ENCODE measurements at regions not wholly inside any gene's neighbourhood (a gene's known extent, or its start where the extent isn't known, plus 50 kb on each side); places are given as distances from the start of the nearest gene placed in this dataset.

DNA sequence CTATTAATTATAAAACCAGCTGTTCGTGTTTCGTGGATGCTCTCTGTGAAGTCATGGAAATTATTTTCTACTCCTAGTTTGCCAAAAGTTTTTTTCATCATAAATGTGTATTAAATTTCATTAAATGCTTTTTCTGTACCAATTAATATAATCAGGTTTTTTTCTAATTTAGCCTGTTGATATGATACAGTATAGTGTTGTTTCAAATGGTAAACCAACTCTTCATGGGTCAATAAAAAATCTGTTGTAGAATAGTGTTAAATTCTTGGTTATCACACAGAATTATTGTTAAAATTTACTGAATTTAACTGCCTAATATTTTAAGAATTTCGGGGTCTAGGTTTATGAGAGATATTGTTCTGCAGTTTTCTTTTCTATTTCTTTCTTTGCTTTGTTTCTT is 505.9 kb upstream of the MANEA start:
- ATAC-seq (no peak), DNase-seq (ENCODE audit: low spot score) (no peak)

DNA sequence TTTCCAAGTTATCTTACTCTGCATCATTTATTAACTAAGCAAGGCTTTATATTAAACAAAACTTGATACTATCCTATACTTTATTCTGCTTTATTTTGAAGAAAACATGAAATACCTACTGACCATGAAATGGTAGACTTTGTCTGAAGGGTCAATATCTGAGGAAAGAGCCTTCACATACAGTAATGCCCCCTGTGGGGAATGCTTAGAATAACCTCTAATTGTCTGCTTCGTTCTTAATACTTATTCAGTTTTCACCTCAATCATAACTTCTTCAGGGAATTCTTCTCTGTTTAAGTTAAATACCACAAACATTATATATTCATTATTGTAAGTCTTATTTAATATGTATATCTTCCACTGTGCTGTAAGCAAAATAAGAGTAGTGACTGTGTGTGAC is 498.9 kb upstream of the MANEA start:
- no peak for DNase-seq (ENCODE audit: low spot score)
- no peak for ATAC-seq

DNA sequence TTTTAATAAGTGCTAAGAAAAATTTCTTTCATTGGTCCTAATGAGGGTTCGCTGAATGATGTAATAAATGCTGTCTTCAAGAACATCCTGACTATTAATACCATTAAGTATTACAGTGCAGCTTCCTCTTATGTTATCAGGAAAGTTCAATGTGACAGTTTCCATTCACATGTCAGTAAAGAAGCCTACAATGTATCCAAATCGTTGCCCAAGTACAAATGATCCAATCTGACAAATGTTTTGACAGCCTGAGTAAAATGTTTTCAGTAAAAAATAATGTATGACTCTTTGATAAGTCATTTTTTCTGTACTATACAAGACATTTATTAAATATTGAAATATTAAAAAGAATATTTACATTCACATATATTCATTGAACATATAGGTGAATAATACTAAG is 496.1 kb upstream of the MANEA start:
- DNase-seq (ENCODE audit: low spot score) (no peak), ATAC-seq (no peak)

DNA sequence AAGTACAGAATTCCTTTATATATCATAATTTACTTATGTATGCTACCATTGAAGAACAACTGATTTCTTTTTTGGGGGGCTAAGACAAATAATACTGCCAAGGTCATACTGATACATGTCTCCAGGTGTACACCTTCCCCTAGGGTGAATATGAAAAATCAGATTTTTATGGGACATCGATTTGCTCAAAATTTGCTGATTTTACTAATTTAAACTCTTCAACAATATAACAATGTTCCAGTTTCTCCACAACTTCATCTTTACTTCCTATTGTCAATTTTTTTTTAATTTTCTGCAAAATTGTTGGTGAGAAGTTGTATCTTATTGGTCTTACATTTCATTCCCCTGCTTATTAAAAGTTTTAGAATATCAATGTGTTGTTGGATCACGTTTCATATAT is 495.4 kb upstream of the MANEA start:
- ATAC-seq (no peak), DNase-seq (ENCODE audit: low spot score) (no peak)

DNA sequence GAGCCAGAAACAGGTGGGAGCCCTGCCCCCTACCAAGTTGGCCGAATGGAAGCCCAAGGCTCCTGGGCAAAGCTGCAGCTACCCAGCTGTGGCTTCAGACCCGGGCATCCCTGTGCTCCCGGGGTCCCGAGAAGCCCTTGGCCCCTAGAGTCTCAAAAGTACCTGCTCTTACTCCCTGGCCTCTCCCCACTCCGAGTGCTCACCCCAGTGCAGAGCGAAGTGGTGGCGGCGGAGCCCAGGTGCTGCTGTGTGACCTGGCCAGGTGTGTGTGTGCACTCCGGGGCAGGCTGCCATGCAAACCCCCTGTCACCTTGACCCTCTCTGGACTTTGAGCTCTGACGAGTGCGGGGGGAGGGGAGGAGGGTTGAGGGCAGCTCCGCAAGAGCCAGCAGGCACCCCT is 493.8 kb upstream of the MANEA start:
- DNase-seq (ENCODE audit: low spot score) (no peak), ATAC-seq (no peak)

DNA sequence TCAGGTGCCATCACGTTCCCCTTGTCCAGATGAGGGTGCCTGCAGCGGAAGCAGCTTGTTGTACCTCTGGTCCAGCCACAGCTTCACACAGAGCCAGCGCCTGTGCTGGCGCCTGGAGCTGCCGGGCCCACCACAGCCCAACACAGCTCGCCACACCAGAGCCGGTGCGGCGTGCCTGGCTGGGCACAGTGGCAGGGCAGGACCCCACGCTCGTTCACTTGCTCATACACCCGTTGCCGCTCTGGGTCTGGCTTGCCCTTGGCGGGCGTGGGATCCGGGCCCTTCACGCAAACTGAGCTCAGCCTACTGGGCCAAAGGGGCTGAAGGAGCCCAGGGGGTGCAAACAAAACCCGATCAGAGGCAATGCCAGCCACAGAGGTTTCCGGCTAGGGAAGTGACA is 492.5 kb upstream of the MANEA start:
- ATAC-seq (no peak), DNase-seq (ENCODE audit: low spot score) (no peak)

DNA sequence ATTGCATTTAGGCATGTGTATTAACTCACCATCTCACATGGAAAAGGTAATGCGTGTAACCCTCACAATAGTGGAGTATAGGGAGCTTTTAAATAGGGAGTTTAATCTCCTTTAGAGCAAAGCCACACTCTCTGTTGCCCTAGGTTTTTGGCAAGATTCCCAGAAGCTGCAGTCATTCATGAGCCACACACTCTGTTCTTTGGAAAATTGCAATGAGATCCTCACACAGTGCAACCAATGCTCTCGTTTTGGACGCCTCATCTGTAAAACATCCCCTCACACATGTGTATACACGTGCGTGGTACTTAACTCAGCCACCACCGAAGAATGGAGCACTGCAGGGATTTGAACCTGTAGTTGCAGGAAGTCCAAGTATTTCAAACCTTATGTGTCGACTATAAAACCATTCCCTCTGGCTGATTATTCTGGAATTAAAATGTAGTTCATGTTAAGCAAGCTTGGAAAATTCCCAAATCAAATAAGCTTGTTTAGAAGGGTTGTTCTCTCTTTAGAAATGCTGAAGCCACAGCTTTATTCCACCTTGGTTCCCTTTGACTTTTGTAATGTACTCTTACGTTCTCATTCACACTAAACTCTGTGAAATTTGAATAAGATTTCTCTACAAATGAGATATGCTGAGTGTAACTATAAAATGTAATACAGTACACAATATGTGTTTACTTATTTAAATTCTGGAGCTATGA is 489.8 kb upstream of the MANEA start:
- ATAC-seq (peak; percentile 78), DNase-seq (ENCODE audit: low spot score) (peak; percentile 52)

DNA sequence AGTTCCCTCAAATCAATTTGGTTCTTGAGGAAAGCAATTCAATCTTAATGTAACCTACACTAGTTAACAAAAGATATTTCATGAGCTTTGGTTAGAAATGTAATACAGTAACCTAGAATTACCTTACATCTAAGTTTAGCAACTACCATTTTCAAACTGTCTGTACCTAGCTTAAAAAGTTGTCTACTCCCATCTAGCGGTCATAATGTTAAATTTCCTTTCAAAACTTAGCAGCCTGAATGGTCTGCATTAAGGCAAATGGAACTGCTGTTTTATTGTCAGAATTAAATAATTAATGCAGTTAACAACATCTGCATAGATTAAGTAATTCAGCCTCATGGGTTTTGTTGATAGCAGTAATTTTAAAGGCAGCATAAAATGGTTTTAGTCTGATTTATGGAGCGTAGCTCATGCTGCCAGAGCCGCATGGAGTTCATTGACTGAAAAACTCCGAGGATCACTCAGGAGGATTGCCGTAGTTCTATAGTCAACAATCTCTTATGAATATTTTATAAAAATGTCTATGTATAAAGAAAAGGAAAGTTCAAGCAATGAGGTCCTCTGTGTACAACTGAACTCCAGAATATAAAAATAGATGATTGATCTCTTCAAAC is 485.4 kb upstream of the MANEA start:
- no peak for DNase-seq (ENCODE audit: low spot score)
- ATAC-seq = peak; percentile 77

DNA sequence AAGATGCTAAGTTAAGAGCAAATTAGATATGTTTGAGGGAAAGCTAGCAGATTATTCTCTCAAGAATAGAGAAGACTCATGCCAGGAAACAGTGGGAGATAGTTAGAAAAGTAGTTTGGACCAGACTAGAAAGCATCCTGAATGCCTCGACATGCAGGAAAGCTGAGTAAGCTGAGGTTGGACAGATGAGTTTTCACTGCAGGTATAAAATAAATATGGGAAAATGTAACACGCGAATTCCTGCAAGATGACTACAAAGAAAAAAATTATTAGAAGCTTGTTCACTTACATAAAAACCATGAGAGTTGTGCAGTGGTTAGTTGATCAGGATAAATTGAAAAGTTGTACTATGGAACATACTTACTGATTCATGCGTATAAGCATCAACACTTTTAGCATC is 484.2 kb upstream of the MANEA start:
- DNase-seq (ENCODE audit: low spot score) (no peak), ATAC-seq (no peak)

DNA sequence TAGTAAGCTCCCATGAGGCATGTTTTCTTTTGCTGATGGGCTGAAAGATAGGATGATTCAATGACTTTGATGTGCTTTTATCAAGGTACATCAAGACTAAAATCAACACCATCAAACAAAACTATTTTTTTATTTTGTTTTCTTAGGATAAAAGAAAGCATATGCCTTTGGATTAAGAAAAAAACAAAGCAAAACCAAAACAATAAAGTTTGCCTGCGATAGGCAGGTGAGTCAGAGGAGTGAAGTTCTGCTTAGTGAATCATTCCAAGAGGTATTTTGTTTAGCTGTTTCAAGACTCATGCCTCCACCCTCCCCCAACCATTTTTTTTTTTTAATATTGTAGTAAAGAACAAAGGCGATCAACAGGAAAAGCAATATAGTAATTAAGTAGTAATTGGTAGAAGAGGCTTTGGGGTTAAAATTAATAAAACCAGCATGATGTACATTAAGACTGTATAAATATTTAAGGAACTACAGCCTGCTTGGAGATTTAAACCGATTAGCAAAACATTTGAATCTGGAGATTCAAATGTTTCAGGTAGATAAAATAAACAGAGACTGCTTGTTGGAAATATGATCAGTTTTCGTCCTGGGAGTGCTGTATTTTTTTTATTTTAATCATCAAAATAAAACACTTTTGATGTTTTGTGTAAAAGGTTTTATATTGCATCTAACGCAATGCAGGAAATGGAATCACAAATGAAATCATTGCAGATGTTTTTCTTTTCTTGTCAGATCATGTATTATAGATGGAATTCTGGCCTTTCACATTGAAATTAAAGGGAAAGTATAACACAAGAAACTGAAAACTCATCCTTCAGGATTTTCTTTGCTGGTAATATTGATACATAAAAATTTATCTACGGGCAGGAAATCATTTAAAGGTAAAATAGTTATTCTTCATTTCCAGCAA is 482.3 kb upstream of the MANEA start:
- DNase-seq (ENCODE audit: low spot score) (no peak), ATAC-seq (peak; percentile 63)

DNA sequence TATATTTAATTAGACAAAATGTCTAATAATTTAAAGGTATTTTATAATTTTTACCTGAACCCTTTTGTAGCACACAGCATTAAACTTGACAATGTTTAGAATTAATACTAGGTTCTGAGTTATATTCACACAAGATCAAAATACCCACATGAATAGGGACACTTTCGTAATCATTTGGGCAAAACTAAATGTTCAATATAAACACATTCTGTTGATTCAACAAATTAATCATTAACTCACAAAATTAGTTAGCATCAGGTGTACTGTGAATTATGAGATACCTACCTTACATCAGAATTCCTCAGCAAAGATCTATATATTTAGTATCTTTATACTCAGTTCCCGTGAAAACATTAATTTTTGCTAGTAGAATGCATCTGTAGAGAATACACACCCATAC is 481.5 kb upstream of the MANEA start:
- ATAC-seq = peak; percentile 68
- no peak for DNase-seq (ENCODE audit: low spot score)

DNA sequence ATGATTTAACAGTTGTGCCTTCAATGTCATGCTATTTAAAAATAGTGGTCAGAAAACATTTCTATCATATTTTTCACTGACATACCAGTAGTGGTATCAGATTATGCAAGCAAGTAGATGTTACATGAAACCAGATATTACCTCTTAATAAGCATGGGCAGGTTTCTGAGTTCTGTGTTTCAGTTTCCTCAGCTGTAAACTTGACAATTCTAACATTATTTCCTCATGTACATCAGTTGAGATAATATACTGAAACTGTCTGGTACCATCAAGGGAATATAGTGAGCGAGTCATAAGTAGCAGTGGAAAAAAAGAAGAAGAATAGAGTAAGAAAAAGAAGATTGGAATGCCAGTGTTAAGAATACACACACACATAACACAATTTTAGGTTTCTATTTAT is 477.9 kb upstream of the MANEA start:
- DNase-seq (ENCODE audit: low spot score) = no peak

DNA sequence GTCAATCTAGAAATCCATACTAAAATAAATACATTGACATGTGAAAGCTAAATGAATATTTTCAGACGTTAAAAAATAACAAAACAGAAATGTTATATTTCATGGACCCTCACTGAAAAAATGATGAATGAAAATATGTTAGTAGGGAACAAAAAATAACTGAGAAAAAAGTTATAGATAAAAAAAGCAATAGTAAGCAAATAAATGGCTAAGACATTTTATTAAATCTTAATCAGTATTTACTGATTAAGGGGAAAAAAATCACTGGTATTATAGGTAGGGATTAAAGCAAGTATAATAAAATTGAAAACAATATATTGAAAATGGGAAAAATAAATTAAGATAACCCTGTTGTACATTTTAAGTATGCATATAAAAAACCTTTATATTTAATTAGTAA is 468.1 kb upstream of the MANEA start:
- ATAC-seq = no peak
- no peak for DNase-seq (ENCODE audit: low spot score)

More for the DNA sequence above, 477.9 kb upstream of the MANEA start:
- no peak for ATAC-seq

DNA sequence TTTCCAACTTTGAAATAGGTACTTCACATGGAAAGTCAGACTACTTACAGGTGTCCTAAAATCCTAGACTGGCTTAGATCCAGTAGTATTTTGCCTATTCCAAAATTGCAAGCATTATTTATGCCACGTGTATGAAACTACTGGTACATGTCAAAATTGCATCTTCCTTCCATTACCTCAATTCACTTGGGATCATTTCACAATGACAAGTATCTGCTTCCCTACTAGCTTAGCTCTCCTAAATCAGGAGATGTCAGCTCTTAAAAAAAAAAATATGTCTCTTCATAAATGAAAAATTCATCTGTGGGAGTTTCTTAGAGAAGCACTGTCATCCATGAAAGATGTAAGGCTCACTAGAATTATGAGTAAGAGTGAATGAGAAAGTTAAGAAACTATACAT is 466.6 kb upstream of the MANEA start:
- ATAC-seq (no peak), DNase-seq (ENCODE audit: low spot score) (no peak)

DNA sequence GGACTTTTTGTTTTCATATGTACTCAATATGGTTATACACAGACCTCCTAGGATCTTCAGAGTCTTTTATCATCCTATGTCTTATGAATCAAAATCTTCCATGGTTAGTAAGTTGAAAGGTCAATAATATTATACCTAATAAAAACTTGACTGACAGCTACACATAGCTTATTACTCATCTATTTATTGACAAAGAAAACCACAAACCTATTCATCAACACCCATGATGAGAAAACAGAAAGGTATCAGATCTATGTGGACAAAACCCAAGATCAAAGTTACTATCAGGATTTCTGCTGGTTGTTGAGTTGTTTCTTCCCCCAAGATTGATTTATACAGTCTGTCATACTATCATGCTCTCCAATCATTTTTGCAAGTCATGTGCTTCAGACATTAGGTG is 460.1 kb upstream of the MANEA start:
- DNase-seq (ENCODE audit: low spot score) (no peak), ATAC-seq (no peak)

DNA sequence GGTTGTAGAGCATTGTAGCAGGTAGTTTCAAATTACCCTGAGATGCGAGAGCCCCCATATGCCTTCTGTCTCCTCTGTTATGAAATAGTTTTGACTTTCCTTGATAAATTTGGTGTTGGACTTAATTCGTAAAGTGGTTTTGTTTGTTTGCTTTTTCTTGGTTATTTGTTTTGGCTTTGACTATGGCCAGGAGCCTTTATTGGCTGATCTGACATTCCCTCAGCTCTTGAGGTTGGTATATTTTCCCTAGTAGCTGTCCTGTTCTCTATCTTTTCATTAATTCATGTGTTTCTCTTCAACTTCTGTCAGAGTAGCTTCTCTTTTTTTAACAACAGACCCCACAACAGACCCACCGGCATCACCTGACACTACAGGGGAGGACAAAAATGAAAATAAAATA is 457.4 kb upstream of the MANEA start:
- ATAC-seq (peak; percentile 91), DNase-seq (ENCODE audit: low spot score) (no peak)

DNA sequence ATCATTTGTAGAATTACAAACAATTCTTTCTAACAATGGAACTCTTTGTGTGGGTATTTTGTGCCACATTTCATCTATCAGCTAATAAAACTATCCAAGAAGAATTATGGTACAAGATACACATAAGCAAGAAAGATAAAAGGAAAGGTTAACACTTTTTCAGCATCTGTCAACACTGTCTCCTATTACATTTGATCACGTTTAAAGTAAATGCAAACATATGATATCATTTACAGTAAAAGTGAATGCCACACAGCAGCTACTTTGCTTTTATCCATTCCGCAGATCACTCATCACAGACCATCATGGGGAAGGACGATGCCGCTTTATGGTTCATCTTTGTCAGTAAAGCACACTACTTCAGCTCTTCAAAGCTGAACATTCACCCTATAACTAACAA is 456.4 kb upstream of the MANEA start:
- DNase-seq (ENCODE audit: low spot score) (no peak), ATAC-seq (no peak)

DNA sequence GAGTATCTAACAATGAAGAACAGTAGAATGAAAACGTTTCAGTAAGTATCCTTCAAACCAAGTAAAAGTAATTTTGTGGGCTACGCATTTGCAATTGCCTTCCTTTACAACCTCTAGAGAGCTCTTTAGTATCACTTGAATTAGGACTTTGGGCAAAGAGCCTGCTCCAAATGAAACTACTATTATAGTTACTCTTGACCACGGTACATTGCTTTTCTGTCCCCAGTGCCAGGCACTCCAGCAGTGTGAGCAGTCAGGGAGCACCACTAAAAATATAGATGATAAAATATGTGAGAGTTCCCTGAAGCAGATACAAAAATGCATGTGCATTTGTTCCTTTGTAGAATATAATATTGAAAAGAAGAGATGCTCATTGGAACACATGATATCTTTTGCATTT is 450.1 kb upstream of the MANEA start:
- ATAC-seq (no peak), DNase-seq (ENCODE audit: low spot score) (no peak)

DNA sequence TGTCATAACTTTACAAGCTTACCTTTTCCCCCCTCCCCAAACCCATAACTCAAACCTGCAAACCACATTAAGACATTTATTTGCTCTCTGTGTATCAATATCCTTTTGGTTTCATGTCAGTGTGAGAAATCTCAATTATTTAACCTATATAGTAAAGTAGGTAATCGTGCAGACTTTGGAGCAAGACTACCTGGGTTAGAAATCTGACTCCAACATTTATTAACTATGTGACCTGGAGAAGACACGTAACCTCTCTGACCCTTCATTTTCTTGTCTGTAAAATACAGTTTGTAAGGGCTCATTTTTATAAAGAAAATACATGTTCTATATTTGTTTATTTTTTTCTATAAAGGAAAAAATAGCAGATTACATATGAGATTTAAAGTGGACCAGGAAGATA is 448.9 kb upstream of the MANEA start:
- DNase-seq (ENCODE audit: low spot score) = no peak
- peak; percentile 85 for ATAC-seq

DNA sequence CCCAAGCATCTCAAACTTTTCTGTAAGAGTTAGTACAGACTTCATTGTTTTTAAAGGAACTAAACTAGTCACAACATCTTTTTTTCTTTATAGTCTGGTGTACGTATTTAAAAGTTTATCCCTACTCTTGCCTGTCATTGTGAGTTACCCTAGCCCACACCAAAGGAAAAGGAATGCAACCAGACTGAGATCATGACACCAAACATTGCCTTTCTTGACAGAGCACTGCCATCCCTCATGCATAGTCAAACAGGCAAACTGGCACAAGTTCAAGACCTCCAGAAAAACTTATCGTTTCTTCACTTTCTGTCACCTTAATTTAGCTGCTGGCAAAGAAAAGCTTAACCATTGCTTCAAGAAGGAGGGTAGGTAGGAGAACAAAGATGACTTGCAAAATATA is 448.4 kb upstream of the MANEA start:
- no peak for ATAC-seq
- no peak for DNase-seq (ENCODE audit: low spot score)

DNA sequence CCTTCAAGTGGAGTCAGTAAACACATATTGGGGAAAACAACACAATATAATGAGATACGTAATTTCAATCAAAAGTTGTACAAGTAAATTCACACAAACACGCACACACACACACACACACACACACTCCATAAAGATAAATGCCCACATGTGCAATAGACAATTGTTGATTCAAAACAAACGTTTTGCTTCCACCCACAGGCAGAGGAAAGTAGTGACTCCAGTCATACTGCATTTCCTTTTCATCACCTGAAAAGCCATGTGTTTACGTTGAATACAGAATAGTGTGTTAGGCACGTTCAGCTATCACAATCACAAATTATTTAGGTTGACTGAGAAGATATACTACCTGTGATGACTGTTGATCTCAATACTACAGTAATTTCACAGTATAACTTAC is 443.8 kb upstream of the MANEA start:
- DNase-seq (ENCODE audit: low spot score) (no peak), ATAC-seq (peak; percentile 97)

DNA sequence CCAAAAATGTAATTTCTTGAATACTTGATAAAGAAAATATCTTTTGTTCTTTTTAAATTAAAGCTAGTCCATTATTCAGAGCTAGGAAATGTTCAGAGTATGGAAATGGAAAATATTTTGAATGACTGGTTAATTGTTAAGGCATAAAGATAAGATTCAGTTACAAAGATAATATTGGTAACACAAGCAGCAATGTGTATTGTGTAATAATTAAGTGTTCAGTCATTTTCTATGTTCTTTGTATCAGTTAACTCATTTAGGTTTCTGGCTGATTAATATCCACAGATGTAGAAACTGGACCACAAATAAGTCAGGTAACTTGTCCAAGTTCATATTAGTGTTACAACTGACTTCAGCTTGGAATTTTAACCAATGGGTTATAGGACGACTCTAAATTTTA is 442.2 kb upstream of the MANEA start:
- no peak for ATAC-seq

More for the DNA sequence above, 442.2 kb upstream of the MANEA start:
- no peak for DNase-seq (ENCODE audit: low spot score)
